Activated T-helper 2 cell treated with anti-CD3 and anti-CD28 coated beads, Interferon-gamma antibody, Interleukin-2, Interleukin-4, amounts not matched to agents 10 μg/mL and 5 μg/mL and 100 μg/mL, durations not matched to agents 14 hours and 24 hours and 36 hours (primary cell): ENCODE measurements at regions not wholly inside any gene's neighbourhood (a gene's known extent, or its start where the extent isn't known, plus 50 kb on each side); places are given as distances from the start of the nearest gene placed in this dataset.

Source experiments
- DNase-seq: peaks from one replicate; pipeline ENCODE4 v3.0.0; 2021; ENCODE audit warnings: low spot score
- H3K27ac Mint-ChIP-seq: one replicate; pipeline ENCODE4 v1.8.0; 2021; ENCODE audit warnings: mixed read lengths
- H3K27me3 Mint-ChIP-seq: one replicate; pipeline ENCODE4 v1.8.0; 2021; ENCODE audit warnings: low read depth, mixed read lengths
- H3K36me3 Mint-ChIP-seq: one replicate; pipeline ENCODE4 v1.8.0; 2021; ENCODE audit warnings: low read depth, mixed read lengths
- H3K4me1 Mint-ChIP-seq: one replicate; pipeline ENCODE4 v1.8.0; 2021; ENCODE audit warnings: low read depth, mixed read lengths
- H3K4me3 Mint-ChIP-seq: one replicate; pipeline ENCODE4 v1.8.0; 2021; ENCODE audit warnings: low read depth, mild to moderate bottlenecking, moderate library complexity, mixed read lengths
- H3K9me3 Mint-ChIP-seq: one replicate; pipeline ENCODE4 v1.8.0; 2021; ENCODE audit warnings: mixed read lengths
- intact Hi-C: fragments of 100-400 bp; cut with micrococcal nuclease; formaldehyde crosslinking; loops from one replicate; pipeline ENCODE4 v1.15.1; 2023

- intact Hi-C loops, result no loop called here
- H3K36me3 Mint-ChIP-seq, result no peaks in the 10 kb centered on the region
- no peak for DNase-seq
- no peak overlapping the region for H3K27ac Mint-ChIP-seq
- no peak overlapping the region for H3K4me3 Mint-ChIP-seq
- H3K4me1 Mint-ChIP-seq, result no peaks in the 10 kb centered on the region
- H3K27me3 Mint-ChIP-seq, result peaks cover 2% of the 10 kb centered on the region
- no peaks in the 10 kb centered on the region for H3K9me3 Mint-ChIP-seq
These were observed 169.4 kb upstream of the TMEM161B start for GRCh38 chr5:88438006-88438405.

- intact Hi-C loops, result no loop called here
- DNase-seq, result no peak
- Mint-ChIP-seq H3K27me3 (peaks cover 2% of the 10 kb centered on the region), H3K4me3 (no peak overlapping the region), H3K27ac (no peak overlapping the region), H3K36me3 (no peaks in the 10 kb centered on the region), H3K9me3 (no peaks in the 10 kb centered on the region), H3K4me1 (no peaks in the 10 kb centered on the region)
These were observed 167.6 kb upstream of the TMEM161B start for GRCh38 chr5:88436290-88436689.

GRCh38 chr5:88428633-88429032 is 160.0 kb upstream of the TMEM161B start:
- Mint-ChIP-seq H3K4me3 (no peak overlapping the region), H3K27ac (no peak overlapping the region), H3K27me3 (no peaks in the 10 kb centered on the region), H3K9me3 (no peaks in the 10 kb centered on the region), H3K36me3 (no peaks in the 10 kb centered on the region), H3K4me1 (no peaks in the 10 kb centered on the region)
- DNase-seq, result no peak
- intact Hi-C loops, result no loop called here

- H3K4me1 Mint-ChIP-seq, result no peaks in the 10 kb centered on the region
- intact Hi-C loops, result no loop called here
- no peaks in the 10 kb centered on the region for H3K27me3 Mint-ChIP-seq
- no peak overlapping the region for H3K4me3 Mint-ChIP-seq
- DNase-seq, result no peak
- no peaks in the 10 kb centered on the region for H3K36me3 Mint-ChIP-seq
- no peaks in the 10 kb centered on the region for H3K9me3 Mint-ChIP-seq
- H3K27ac Mint-ChIP-seq, result no peak overlapping the region
These were observed 157.8 kb upstream of the TMEM161B start for GRCh38 chr5:88426441-88426840.

- Mint-ChIP-seq H3K9me3 (no peaks in the 10 kb centered on the region), H3K4me3 (no peak overlapping the region), H3K36me3 (no peaks in the 10 kb centered on the region), H3K27me3 (no peaks in the 10 kb centered on the region), H3K4me1 (no peaks in the 10 kb centered on the region), H3K27ac (no peak overlapping the region)
- intact Hi-C loops, result no loop called here
- no peak for DNase-seq
These were observed 156.5 kb upstream of the TMEM161B start for GRCh38 chr5:88425124-88425523.

GRCh38 chr5:88419931-88420330 is 151.3 kb upstream of the TMEM161B start:
- Mint-ChIP-seq H3K36me3 (no peaks in the 10 kb centered on the region), H3K27ac (no peak overlapping the region), H3K9me3 (no peaks in the 10 kb centered on the region), H3K4me3 (no peak overlapping the region), H3K27me3 (no peaks in the 10 kb centered on the region), H3K4me1 (no peaks in the 10 kb centered on the region)
- intact Hi-C loops, result no loop called here
- DNase-seq, result no peak

GRCh38 chr5:88407341-88407740 is 138.7 kb upstream of the TMEM161B start:
- Mint-ChIP-seq H3K36me3 (no peaks in the 10 kb centered on the region), H3K27ac (no peak overlapping the region), H3K9me3 (no peaks in the 10 kb centered on the region), H3K27me3 (peaks cover 2% of the 10 kb centered on the region), H3K4me3 (no peak overlapping the region), H3K4me1 (no peaks in the 10 kb centered on the region)
- intact Hi-C loops, result no loop called here
- no peak for DNase-seq

- intact Hi-C loops, result no loop called here
- H3K4me3 Mint-ChIP-seq, result no peak overlapping the region
- no peaks in the 10 kb centered on the region for H3K36me3 Mint-ChIP-seq
- H3K27ac Mint-ChIP-seq, result no peak overlapping the region
- no peaks in the 10 kb centered on the region for H3K4me1 Mint-ChIP-seq
- no peaks in the 10 kb centered on the region for H3K9me3 Mint-ChIP-seq
- no peak for DNase-seq
- H3K27me3 Mint-ChIP-seq, result peaks cover 2% of the 10 kb centered on the region
These were observed 137.1 kb upstream of the TMEM161B start for GRCh38 chr5:88405783-88406182.

- H3K27ac Mint-ChIP-seq, result no peak overlapping the region
- H3K4me3 Mint-ChIP-seq, result no peak overlapping the region
- no peak for DNase-seq
- no peaks in the 10 kb centered on the region for H3K4me1 Mint-ChIP-seq
- H3K27me3 Mint-ChIP-seq, result peaks cover 5% of the 10 kb centered on the region
- H3K36me3 Mint-ChIP-seq, result no peaks in the 10 kb centered on the region
- H3K9me3 Mint-ChIP-seq, result no peaks in the 10 kb centered on the region
- intact Hi-C loops, result no loop called here
These were observed 135.8 kb upstream of the TMEM161B start for GRCh38 chr5:88404405-88404804.

GRCh38 chr5:88401686-88402085 is 133.0 kb upstream of the TMEM161B start:
- Mint-ChIP-seq H3K9me3 (no peaks in the 10 kb centered on the region), H3K27ac (no peak overlapping the region), H3K36me3 (no peaks in the 10 kb centered on the region), H3K4me1 (no peaks in the 10 kb centered on the region), H3K4me3 (no peak overlapping the region), H3K27me3 (peaks cover 7% of the 10 kb centered on the region)
- DNase-seq, result no peak
- intact Hi-C loops, result no loop called here

GRCh38 chr5:88401228-88401627 is 132.6 kb upstream of the TMEM161B start:
- H3K36me3 Mint-ChIP-seq, result no peaks in the 10 kb centered on the region

GRCh38 chr5:88399561-88399960 is 130.9 kb upstream of the TMEM161B start:
- no peaks in the 10 kb centered on the region for H3K36me3 Mint-ChIP-seq
- no peaks in the 10 kb centered on the region for H3K9me3 Mint-ChIP-seq
- no peak overlapping the region for H3K4me3 Mint-ChIP-seq
- H3K4me1 Mint-ChIP-seq, result no peaks in the 10 kb centered on the region
- no peak overlapping the region for H3K27ac Mint-ChIP-seq
- intact Hi-C loops, result no loop called here
- peaks cover 13% of the 10 kb centered on the region for H3K27me3 Mint-ChIP-seq
- no peak for DNase-seq

More at GRCh38 chr5:88401228-88401627, 132.6 kb upstream of the TMEM161B start:
- no peak overlapping the region for H3K4me3 Mint-ChIP-seq
- peaks cover 11% of the 10 kb centered on the region for H3K27me3 Mint-ChIP-seq
- no peaks in the 10 kb centered on the region for H3K4me1 Mint-ChIP-seq
- intact Hi-C loops, result no loop called here
- no peak for DNase-seq
- H3K27ac Mint-ChIP-seq, result no peak overlapping the region
- H3K9me3 Mint-ChIP-seq, result no peaks in the 10 kb centered on the region

- no peaks in the 10 kb centered on the region for H3K36me3 Mint-ChIP-seq
These were observed 129.7 kb upstream of the TMEM161B start for GRCh38 chr5:88398316-88398715.

GRCh38 chr5:88396751-88397281 is 128.2 kb upstream of the TMEM161B start:
- Mint-ChIP-seq H3K27ac (no peak overlapping the region), H3K27me3 (peaks cover 14% of the 10 kb centered on the region), H3K4me3 (no peak overlapping the region), H3K36me3 (no peaks in the 10 kb centered on the region), H3K9me3 (no peaks in the 10 kb centered on the region), H3K4me1 (no peaks in the 10 kb centered on the region)
- no peak for DNase-seq
- intact Hi-C loops, result no loop called here

More at GRCh38 chr5:88398316-88398715, 129.7 kb upstream of the TMEM161B start:
- no peak overlapping the region for H3K27ac Mint-ChIP-seq
- H3K27me3 Mint-ChIP-seq, result peaks cover 14% of the 10 kb centered on the region
- DNase-seq, result no peak
- H3K9me3 Mint-ChIP-seq, result no peaks in the 10 kb centered on the region
- no peak overlapping the region for H3K4me3 Mint-ChIP-seq
- no peaks in the 10 kb centered on the region for H3K4me1 Mint-ChIP-seq
- intact Hi-C loops, result no loop called here
